ENCODE measurements at regions not wholly inside any gene's neighbourhood (a gene's known extent, or its start where the extent isn't known, plus 50 kb on each side); places are given as distances from the start of the nearest gene placed in this dataset.
"Not testable (repeated sequence)": the region's sequence is repeated elsewhere in the genome, so short reads cannot be mapped to it uniquely, and the experiment has no call there.

GRCh38 chr2:102871707-102872106 lies 109.9 kb downstream of the TMEM182 start:
- FAIRE-seq: no peak

- no peak for FAIRE-seq
Observed at GRCh38 chr2:102872388-102872787, 110.6 kb downstream of the TMEM182 start.

- not testable (repeated sequence) for FAIRE-seq
Observed at GRCh38 chr2:102879513-102879912, 117.7 kb downstream of the TMEM182 start.

DNA sequence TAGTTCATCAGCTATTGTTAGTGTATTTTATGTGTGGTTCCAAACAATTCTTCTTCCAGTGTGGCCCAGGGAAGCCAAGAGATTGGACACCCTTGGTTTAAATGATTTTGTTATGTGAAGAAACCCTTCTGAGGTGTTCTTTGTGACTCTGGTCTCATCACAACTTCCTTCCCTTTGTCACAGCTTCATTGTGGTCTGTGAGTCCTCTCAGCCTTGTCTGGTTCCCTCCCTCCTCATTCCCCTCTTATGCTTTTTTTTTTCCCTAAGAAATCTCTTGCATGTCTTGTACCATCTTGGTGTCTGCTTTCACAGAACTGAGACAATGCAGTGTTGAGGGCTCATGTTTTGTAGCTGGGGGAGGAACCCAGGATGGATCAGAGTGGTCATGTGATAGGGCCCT lies 118.9 kb downstream of the TMEM182 start:
- no peak for FAIRE-seq

DNA sequence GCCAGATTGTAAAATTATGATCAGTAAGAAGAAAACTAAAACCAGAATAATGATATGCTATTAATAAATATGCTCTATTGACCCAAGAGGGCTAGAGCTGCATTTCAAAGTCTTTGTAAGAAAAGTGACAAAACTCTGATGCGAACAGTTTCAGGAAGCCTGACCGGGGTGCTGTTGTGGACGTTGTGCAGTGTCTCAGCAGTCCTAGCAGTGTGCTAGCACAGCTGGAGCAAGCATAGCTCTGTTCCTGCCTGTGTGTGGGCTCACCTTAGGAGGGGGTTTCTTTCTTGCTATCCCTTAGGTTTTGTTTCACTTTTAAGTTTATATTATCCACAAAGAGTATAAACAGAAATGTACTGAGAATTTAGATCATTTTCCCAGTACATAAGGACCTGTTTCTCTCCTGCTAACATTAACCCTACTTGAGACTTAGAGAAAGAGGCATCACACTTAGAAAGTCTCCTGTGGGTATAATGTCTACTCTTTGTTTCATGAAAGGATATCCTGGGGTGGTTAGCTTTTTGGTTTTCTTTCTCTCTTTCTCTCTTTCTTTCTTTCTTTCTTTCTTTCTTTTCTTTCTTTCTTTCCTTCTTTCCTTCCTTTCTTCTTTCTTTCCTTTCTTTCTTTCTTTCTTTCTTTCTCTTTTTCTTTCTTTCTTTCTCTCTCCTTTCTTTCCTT lies 124.5 kb downstream of the TMEM182 start:
- no peak for FAIRE-seq

DNA sequence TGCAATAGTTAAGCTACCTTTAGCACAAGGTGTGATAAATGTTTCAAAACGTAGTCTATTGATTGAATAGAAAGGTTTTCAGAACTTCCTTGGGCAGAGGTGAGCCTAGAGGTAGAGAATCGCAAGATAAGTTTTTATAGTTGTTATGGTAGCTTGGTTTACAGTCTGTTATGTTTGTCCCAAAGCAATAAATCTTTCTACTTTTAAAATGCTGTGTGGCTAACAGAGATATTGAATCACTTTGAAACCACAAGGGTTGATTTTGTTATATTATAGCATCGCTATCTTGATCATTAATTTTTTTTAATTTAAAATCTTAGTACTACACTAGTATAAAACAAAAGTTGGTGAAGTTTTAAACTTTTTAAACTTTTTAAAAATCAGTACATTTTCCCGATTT lies 126.7 kb downstream of the TMEM182 start:
- FAIRE-seq: no peak

DNA sequence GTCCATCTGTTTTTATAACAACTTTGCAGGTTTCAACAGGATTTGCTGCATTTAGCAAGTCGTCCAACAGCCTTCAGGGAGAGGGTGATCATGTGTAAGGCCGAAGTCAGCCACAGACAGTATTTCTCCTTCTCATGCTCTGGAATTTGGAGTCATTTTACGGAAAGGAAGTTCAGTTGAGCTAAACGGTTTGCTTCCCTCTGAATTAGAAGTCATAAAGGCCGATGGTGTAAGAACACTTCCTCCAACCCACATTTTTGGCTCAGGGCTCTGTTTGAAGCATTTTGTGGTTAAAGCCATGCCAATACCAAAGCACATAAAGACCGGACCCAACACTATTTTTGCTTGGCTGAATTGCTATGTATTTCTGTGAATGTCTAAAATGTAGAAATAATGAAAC lies 129.5 kb downstream of the TMEM182 start:
- FAIRE-seq: no peak

GRCh38 chr2:102892698-102893310 lies 131.0 kb downstream of the TMEM182 start:
- no peak for FAIRE-seq

- no peak for FAIRE-seq
Observed at GRCh38 chr2:102893870-102894269, 132.0 kb downstream of the TMEM182 start.

GRCh38 chr2:102895376-102895775 lies 133.5 kb downstream of the TMEM182 start:
- FAIRE-seq: no peak

- not testable (repeated sequence) for FAIRE-seq
Observed at GRCh38 chr2:102909240-102909639, 147.4 kb downstream of the TMEM182 start.

- no peak for FAIRE-seq
Observed at GRCh38 chr2:102910724-102911123, 148.9 kb downstream of the TMEM182 start.

- no peak for FAIRE-seq
Observed at GRCh38 chr2:102915128-102915527, 153.3 kb downstream of the TMEM182 start.

DNA sequence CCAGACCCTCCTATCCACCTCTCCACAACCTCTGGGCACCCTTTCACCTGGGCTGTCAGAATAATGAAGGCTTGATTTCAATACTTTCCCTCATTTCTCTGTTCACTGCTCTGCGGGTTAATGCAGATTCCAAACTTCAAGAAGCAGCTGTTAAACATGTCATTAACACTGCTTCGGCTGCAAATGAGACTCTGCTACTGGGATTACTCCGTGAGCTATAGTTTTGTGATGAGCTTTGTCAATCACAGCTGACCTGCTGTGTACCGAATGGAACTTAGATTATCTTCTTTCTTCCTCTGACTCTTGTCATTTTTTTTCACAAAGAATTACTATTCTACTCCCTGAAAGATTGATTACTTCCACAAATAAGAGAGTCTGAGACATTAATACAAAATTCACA lies 160.5 kb downstream of the TMEM182 start:
- no peak for FAIRE-seq

GRCh38 chr2:102925003-102925402 lies 163.2 kb downstream of the TMEM182 start:
- no peak for FAIRE-seq

DNA sequence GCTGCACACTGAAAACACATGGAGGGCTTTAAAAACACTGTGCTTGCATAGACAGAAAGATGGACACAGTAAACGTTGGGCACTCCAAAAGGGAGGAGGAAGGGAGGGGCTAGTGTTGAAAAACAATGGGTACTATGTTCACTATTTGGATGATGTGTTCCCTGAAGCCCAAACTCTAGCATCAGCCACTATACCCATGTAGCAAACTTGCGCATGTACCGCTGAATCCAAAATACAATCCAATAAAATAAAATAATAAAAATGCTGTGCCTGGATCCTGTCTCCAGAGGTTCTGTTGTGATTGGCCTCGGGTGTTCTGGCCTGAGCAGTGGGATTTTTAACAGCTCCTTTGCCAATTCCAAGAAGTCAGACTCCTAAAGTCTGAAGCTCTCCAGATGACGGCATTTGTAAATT lies 166.0 kb downstream of the TMEM182 start:
- no peak for FAIRE-seq

DNA sequence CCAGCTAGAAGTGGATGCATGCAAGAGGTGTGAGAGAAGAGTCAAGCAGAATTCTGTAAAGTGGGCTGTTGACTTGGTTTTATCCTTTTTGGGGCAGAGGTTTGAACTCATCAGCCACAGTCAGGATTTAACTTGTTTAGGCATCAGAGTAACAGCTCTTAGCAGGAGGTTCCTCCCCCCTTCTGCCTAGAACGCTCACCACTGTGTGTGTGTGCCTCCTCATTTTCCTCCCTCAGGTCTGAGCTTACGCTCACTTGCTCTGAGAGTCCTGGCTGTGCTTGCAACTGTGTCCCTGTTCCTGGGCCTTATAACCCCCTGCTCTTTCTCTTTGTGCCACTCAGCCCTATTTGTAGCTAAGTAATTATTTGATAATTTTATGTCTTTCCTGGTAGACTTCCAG lies 167.9 kb downstream of the TMEM182 start:
- no peak for FAIRE-seq

- FAIRE-seq: no peak
Observed at GRCh38 chr2:102932501-102932900, 170.7 kb downstream of the TMEM182 start.

GRCh38 chr2:102939207-102939606 lies 177.4 kb downstream of the TMEM182 start:
- FAIRE-seq: no peak

- FAIRE-seq: no peak
Observed at GRCh38 chr2:102940684-102941083, 178.9 kb downstream of the TMEM182 start.

- no peak for FAIRE-seq
Observed at GRCh38 chr2:102942107-102942506, 180.3 kb downstream of the TMEM182 start.

GRCh38 chr2:102943251-102943650 lies 181.4 kb downstream of the TMEM182 start:
- peak; percentile 65 for FAIRE-seq

DNA sequence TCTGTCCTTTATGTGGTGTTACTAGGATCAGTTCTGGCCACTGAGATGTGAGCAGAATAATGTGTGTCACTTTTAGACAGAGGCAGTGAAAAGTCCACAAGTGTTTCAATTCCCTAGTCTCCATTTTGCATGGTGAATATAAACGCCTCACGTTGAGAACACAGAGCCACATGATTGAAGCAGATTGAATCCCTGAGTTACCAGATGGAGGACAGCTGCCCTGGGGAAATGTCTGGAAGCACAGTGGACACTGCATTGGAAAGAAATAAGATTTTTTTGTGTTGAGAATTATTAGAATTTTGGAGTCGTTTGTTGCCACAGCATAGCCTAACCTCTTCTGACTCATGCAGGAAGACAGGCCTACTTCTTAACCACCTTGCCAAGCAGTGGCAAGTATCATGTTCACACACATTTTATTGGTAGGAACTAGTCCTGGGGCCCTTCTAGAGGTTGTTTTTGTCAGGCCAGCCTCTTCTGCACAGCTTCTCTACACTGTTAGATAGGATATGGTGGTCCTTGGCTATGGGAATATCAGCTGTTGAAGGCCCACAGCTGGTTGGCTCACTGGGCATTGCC lies 188.6 kb downstream of the TMEM182 start:
- no peak for FAIRE-seq

DNA sequence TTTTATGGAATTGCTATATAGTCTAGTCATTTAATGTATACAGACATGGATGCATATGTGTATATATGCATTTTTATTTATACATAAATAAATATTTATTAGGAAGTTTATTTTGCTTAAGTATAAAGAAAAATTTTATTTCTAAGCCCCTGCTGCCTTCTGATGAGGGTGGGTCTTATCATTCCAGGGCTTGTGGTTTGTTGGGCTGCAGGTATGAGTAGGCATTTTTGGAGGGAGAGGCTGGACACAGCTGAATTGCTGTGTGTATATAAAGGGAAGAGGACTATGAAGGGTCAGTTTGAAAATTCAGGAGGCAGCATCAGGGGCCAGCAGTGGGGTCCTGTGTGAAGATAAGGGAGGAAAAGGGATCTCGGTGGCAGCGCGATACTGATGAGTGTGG lies 189.4 kb downstream of the TMEM182 start:
- FAIRE-seq: no peak
